NCI-H187 (cell line): ENCODE measurements at regions not wholly inside any gene's neighbourhood (a gene's known extent, or its start where the extent isn't known, plus 50 kb on each side); places are given as distances from the start of the nearest gene placed in this dataset.

ENCODE experiments used
- DNase-seq, 2 experiments: peaks; one replicate each; lab custom pipeline; 2025; lab: John Stamatoyannopoulos, UW

DNA sequence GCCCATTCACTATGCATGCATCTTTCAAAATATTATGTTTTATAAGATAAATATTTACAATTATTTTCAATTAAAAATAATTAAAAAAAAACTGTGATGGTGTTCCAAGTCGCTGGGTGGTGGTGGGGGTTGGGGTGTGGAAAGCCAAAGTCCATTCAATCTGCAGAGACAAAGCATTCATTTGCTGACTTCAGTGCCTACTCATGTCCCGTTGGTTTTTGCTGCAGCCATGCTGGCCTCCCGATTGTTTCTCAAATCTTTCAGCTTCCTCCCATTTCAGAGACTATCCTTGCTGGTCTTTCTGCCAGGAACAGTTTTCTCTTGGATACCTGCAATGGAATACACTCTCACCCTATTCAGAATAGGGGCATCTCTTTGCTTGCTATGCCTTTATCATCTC lies 331.5 kb upstream of the NOVA1 start:
- DNase-seq, result no peak

DNA sequence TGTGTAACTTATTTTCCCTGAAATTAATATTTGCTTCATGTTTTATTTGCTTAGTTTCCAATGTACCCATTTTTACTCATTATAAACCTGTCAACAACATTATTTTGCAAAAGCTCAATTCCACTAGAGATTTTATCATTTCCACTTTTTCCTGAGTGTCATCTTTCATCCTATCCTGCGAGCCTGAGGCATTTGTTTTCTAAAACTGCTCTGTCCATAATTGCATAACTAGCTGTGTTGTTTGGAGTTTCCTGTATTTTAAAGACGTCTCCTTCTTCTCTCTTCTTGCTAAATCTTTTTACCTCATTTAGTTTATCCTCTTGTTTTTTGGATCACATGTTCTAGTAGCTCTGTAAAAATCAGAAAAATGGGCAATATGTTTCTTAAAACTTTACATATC lies 332.7 kb upstream of the NOVA1 start:
- no peak for DNase-seq

DNA sequence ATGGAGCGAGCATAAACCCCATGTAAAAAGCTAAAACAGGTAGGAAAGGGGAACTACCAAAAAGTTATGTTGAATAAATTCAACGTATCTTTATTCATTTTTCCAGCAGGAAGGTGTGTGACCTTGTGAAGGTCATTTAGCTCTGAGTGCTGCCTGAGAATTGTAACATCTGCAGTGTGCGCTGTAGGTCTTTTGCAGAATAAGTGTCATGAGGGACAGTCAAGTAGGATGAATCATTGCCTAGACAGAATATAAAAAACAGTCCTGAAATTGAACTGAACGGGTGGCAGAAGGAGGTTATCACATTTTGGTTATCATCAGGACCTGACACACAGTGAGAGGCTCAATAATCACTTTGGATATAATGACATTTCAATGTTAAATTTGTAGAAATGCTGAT lies 334.8 kb upstream of the NOVA1 start:
- DNase-seq, result no peak

DNA sequence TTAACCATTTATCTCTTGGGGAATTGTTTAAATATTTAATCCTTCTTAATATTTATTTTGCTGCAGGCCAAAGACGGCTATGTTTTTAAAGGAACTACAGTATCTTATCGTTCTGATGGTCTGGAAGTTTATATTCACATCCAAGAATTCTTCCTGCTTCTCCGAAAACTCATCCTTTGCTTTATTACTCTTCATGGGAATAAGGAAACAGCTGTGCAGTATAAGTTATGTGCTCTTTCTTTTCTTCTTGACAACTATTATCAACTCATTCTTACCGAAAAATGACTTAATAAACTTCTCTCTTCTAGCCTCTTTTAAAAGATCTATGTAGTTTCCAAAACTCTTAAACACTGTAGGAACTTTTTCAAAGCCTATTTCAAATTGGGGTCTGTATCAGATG lies 335.6 kb upstream of the NOVA1 start:
- no peak for DNase-seq

DNA sequence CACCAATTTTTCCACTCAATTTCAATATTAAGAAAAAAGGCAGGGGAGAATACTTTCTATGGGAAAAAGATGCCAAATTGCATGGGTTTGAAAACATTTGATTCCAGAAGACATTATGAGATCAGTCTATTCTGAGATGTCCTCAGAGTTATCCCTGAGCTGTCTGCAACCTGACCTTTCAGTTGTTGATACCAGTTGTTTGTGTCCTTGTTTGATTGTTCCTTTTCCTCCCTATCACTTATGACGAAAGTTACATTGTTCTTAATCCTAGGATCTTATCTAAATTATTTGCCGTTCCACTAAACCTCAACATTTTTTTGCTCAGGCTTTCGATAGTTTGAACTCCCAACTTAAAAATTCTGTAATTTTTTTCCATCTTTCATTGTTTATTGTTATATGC lies 336.3 kb upstream of the NOVA1 start:
- no peak for DNase-seq

DNA sequence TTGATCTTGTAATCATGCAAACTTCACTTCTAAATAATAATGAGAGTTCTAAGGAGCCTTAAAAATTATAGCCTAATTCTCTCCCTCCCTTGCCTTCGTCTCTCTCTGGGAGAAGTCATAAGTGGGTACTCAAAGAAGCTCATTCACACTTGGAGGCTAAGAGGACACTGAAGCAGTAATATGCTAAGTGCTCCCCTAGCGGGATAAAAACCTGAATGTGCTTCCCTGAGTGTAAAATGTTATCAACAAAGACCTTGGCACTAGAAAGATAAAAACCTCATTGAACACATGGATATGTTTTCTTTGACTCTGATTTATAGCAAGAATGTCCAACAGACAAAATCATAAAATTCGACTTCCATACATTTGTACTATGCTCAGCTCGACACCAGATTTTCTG lies 337.9 kb upstream of the NOVA1 start:
- peak; percentile 66 to 72 for DNase-seq

DNA sequence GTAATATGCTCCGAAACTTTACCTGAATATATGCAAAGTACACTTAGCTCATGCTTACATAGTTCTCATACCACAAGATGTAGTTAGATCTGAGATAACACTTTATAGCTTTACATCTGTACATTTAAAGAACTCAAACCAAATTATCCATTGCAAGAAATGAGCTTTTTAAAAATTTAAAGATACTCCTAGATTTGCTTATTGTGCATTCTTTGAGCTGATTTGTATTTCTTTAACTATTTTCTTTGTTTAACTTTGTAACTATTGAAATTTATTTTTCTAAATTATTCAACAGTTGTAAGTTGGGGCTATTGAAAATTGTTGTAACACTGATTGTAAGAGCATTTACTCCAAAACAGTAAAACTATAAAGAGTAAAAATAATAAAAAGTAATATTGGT lies 340.2 kb upstream of the NOVA1 start:
- no peak for DNase-seq

DNA sequence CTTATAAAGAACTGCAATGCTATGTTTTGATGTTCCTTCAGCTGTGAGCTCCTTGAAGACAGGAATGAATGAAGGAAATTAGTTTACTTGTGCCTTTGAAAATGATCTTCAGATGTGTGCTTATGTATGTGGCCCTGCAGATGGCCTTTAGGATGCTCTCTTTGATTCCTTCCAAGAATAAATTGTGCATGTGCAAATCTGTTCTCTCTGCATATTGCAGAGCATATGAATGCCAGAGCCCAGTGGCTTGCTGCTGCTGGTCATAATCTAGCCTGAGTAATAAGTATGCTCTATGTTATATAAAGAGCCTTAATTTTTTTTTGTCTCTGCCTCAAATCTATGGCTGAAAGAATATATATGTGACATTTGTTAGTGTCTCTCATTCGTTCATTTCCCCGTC lies 341.9 kb upstream of the NOVA1 start:
- no peak for DNase-seq

DNA sequence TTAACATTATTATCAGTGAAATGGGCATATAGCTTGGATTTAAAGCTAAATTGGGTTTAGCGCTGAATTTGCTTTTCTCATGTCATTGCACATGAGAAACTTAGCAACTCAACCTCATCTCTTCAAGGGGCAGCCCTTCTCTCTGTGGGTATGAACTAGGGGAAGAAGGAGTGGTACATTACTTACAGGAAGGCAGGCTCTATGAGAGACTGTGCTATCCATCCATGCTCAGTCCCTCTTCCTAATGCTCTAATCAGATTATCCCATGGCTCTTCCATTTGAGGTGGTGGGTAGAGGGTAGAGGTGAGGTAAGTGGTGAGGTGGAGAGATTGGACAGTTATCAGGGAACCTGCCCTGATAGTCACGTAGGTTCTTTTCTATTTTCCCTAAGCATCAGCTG lies 343.7 kb upstream of the NOVA1 start:
- DNase-seq, result no peak

DNA sequence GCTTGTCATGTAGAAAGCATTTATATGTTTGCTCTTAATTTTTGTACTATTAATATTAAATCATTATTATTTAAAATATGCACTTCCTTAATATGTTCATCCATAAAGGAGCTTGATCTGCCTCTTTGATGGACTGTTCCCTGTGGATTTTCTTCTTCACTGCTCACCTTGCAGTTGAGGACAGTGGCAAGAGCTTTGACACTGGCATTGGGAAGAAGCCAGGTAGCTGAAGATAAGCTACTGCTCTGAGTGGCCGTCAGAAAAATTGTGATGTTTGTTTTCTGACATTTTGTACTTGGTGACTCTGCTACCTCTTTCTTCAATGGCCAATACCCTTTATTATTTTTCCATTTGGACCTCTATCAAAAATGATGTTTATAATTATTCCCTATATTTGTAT lies 349.4 kb upstream of the NOVA1 start:
- no peak for DNase-seq

DNA sequence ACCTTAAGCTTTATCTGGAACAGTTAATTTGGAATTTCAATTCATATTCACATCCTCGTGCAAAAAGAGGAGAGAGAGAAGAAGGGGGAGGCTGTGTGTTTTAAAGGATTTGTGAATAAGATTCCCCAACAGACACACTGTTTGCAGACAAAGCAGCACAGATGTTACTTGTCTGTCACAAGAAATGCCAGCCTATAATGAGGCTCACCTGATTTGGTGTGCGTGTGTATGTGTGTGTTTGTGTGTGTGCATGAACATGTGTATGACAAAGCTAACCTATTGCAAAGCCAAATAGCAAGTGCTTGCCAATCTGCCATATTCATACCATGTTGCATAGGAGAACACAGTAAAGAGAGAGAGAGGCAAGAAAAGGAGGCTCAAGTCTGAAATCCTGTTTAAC lies 361.6 kb upstream of the NOVA1 start:
- no peak for DNase-seq

DNA sequence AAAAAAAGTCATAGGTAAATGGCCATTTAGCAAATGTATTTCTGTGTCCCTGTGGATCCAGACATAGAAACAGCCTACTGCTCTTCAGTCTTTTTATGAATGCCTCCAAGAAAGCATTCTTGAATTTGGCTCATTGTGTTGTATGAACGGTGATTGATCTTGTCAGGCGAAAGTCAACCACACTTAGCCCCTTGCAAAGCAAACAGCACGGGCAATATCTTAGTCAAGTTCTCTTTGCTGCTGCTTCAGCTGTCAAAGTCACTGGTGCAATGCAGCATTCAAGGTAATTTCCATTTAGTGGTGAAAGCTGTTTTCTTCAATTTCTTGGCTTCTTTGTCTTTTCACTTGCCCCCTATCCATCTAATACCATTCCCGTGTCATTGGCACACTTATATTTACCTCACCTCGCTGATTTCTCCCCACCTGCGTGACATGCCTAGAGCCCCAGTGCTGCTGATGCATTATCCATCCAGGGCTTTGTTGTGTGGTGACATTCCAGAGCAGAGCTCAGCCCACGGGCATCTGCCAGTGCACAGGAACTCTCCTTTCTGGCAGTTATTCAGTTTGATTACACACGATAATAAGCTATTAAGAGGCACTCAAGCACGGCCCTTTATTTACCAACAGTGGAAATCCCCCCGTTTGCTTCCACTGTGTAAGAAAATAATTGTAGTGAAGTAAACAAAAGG lies 362.3 kb upstream of the NOVA1 start:
- peak; percentile 33 to 84 for DNase-seq

DNA sequence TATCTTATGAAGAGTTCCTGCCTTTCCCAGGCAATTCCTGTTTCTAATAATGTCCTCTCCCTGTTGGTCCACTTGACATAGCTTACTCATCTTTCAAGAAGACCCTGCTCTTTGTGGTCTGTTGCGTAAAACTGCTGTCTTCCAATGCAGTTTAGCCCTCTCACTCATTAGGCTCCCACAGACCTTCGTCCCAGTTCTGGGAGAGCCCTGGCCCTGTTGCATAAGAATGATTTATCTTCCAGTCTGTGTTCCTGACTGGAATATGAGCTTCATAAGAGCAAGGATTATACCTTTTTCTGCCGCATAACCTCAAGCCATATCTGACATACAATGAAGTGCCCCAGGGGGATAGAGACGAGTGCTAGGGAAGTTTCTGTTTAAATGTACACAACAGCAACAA lies 365.9 kb upstream of the NOVA1 start:
- peak in 1 of 2 experiments; percentile 36 for DNase-seq

DNA sequence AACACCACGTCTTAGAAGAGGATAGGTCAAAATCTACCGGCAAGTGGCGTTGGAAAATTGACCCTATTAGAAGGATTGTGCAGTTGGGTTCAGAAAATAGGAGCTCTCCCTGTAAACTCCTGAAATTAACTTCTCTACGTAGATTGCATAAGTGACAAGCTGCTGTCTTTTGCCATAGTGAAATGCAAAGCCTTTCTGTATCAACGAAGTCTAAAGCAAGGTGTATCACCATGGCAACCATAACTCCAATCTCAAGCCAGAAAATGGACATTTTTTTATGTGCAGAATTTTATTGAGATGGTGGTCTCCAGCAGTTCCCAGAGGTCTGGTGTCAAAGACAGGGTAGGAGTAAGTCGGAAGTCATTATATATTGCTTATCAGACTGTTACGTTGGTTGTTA lies 367.7 kb upstream of the NOVA1 start:
- no peak for DNase-seq

DNA sequence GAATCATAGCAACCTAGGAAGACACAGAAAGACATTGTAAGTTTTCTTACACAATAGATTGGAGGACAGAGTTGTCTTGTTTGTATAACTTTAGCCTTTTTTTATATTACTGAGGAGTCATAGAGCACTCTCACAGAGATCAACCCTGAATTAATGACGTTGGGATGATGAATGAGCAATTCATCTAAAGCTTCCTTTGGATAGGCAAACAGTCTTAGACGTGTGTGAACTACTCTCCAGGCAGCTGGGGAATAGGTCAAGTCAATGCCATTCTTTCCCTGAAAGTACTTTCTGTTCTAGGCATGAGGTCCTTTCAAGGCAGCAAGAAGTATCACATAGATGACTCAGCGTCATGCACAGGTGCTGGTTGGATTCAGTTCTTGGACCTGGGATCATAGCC lies 369.1 kb upstream of the NOVA1 start:
- no peak for DNase-seq

DNA sequence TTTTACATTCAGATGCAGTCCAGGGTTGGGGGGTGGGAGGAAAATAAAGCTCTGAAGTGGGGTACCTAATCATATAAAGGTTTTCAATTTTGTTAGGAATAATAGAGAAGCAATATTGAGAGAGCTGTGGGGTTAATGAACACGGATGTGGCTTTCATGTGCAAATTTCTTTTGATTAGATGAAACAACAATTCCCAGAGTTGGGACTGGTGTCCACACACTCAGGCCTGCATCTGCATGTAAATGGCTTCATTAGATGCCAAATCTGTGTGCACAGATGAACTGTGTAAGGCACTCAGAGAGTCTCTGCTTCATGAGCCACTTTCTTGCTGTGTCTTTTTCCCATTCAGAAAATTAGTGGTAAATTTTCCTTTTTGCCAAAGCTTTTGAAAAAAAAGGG lies 377.1 kb upstream of the NOVA1 start:
- DNase-seq, result no peak

DNA sequence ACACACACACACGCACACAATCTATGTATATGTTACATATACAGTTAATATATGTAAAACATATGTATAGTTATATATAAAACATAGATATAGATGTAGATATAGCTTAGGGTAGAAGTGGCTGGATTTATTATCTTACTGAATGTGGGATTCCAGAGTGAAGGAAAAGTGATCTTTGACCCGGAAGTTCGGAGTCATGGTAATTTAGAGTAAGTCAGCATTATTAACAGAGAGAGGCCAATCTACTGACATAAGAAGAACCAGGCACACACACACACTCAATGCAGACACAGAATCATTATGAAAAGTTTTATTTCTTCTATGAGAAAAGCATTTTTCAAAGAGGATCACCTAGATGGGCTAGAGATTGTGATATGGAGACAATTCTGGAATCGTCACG lies 384.2 kb upstream of the NOVA1 start:
- no peak for DNase-seq

DNA sequence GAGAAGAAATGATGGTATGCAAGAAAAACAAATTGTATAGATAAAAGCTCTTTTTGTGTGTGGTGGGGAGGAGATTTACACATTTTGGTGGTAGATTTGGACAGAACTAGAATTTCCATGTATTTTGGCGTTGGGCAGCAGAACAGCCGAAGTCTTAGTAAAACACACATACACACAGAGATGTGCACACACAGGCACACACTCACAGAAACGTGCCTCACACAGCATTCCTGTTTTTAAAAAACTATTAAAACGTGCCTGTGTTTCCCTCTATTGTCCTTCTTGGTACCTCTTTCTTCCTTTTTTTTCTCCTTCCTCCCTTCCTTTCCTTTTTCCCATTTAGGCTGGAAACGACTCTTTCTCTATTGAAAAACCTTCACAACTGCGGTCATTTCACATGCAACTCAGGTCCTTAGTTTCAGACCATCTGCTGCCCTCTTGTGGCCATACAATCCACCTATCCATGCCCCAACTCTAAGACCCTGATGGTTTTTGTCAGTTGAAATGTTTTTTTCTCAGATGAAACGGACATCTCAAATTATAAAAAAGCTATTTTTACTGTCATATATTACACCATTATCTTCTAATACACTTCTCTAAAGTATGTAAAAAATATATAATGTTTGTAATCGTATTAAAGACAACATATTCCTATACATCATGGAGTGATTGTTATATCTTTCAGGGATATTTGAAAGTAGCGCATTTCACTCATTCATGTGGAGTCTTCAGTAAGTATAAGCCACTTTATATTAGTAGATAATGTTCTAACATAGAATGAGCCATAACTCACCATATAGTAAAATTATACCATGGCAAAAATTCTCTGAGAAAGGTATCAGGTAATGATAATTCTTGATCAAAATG lies 386.7 kb upstream of the NOVA1 start:
- peak; percentile 22 to 45 for DNase-seq

DNA sequence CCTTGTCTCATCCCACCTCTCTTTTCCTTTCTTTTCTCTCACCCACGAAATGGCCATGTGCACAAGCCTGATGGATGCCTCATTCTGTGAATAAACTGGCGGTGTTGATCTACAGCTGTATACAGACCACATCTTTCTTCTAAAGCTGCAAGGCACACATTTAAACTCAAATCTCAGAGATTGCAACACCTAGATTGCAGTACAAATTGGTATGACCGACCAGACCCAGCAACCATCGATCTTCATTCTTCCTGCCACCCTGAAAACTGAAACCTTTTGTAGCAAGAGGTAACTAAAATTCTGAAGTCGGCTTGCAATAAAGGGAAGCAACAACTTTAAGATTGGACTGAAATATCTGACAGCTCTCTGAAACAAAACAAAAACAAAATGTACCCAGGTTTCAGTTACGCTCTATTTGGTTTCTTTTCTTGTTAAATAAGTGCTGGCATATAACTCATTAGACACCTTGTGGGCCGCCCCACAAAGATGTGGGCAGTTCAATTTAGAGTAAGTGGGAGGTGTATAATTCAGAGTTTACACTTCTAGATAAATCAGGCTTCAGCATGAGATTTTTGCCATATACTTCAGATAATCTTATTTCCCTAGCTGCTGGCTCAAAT lies 390.0 kb upstream of the NOVA1 start:
- no peak for DNase-seq

DNA sequence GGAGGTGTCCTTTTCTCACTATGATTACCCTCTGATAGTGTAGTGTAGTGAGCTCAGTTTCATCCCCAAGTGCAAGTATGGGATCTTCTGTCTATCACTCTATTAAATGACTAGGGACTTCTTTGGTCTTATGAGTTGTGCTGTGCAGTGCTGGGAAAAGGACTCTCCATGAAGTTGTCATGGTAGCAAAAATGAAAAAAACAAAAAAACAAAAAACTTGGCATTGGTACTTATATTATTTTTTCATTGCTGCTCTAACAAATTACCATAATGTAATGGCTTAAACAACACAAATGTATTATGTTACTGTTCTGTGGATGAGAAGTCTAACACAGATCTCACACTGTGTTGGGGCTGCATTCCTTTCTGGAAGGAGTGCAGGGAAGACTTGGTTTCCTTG lies 393.1 kb upstream of the NOVA1 start:
- no peak for DNase-seq

DNA sequence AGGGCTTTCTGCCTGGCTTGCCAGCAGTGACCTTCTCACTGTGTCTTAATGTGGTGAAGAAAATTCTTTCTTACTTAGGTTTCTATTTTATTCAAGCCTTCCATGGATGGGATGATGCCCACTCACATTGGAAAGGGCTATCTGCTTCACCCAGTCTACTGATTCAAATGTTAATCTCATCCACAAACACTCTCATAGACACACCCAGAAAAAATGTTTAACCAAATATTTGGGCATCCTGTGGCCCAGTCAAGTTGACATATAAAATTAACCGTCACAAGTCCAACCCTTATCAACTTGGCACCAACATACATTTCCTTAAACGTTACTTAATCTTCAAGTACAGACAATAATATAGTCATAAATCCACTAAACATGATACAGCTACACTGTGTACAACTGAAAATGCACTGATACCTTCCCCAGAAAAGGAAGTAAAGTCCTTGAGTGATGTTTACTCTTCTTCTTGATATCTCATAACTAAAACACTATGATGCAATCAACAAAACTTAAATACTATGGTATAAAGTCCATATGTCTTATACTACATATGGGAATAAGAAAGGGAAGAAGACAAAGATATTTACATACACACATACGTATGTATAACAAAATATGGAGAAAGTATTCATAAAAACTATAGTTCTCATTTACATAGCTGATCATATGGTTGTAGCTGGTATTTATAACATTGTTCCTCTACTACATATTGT lies 394.7 kb upstream of the NOVA1 start:
- DNase-seq, result no peak

DNA sequence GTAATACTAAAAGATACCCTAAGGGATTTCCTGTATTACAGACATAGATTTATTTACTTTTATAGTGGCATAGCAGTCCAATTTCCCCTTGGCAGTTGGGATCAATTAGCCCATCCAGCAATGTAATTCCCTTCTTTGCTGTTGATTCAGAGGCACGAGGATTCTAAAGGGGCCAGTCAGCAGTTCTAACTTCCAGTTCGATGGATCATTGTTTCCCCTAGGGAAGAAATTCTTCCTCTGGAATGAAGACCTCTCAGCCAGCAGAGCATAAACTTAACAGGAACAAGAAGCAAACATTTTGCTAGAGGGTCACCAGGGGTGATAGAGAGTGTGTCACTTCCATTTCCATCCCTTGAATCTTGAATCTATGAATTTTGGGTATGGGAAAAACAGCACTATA lies 395.7 kb upstream of the NOVA1 start:
- DNase-seq, result no peak

DNA sequence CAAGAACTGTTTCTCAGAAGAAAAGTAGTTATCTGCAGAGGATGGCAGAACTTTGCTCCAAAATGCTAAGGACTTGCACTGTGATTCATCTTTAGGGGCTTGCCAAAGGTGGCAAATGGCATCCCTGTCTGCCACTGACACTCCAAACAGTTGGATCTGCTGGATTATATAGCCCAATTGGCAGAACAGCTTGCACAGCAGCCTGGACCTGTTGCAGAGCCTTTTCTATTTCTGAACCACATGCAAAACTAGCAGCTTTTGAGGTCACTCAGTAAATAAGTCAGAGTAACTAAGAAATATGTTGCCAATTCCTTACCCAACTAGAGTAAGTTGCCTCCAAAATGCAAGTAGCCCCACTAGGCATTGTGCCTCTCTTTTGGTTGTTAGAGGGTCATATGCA lies 397.5 kb upstream of the NOVA1 start:
- no peak for DNase-seq
